ENCODE measurements at regions not wholly inside any gene's neighbourhood (a gene's known extent, or its start where the extent isn't known, plus 50 kb on each side); places are given as distances from the start of the nearest gene placed in this dataset.
"Not testable (repeated sequence)": the region's sequence is repeated elsewhere in the genome, so short reads cannot be mapped to it uniquely, and the experiment has no call there.

GRCh38 chr17:62322313-62322712, 58.0 kb upstream of the EFCAB3 start:
- DNase-seq, result no peak

- DNase-seq, result peak; percentile 5
Measured at GRCh38 chr17:62321451-62321850, 58.9 kb upstream of the EFCAB3 start.

- no peak for DNase-seq
Measured at GRCh38 chr17:62319846-62320245, 60.5 kb upstream of the EFCAB3 start.

- DNase-seq, result peak; percentile 7
Measured at GRCh38 chr17:62309396-62309795, 71.0 kb upstream of the EFCAB3 start.

- DNase-seq, result no peak
Measured at GRCh38 chr17:62307196-62307595, 73.2 kb upstream of the EFCAB3 start.

- DNase-seq, result no peak
Measured at GRCh38 chr17:62303476-62303875, 76.9 kb upstream of the EFCAB3 start.

GRCh38 chr17:62300697-62301096, 79.7 kb upstream of the EFCAB3 start:
- DNase-seq, result no peak

- not testable (repeated sequence) for DNase-seq
Measured at GRCh38 chr17:62275290-62275689, 105.1 kb upstream of the EFCAB3 start.

GRCh38 chr17:62268361-62268760, 112.0 kb upstream of the EFCAB3 start:
- DNase-seq, result not testable (repeated sequence)

- DNase-seq, result not testable (repeated sequence)
Measured at GRCh38 chr17:62264974-62265373, 115.4 kb upstream of the EFCAB3 start.

GRCh38 chr17:62255791-62256190, 124.6 kb upstream of the EFCAB3 start:
- DNase-seq, result not testable (repeated sequence)

GRCh38 chr17:62242076-62242475, 138.3 kb upstream of the EFCAB3 start:
- not testable (repeated sequence) for DNase-seq

GRCh38 chr17:62239569-62239968, 140.8 kb upstream of the EFCAB3 start:
- DNase-seq, result not testable (repeated sequence)

GRCh38 chr17:62238551-62239338, 141.6 kb upstream of the EFCAB3 start:
- not testable (repeated sequence) for DNase-seq

GRCh38 chr17:62233822-62234481, 146.4 kb upstream of the EFCAB3 start:
- not testable (repeated sequence) for DNase-seq

GRCh38 chr17:62231293-62231692, 149.1 kb upstream of the EFCAB3 start:
- not testable (repeated sequence) for DNase-seq

- not testable (repeated sequence) for DNase-seq
Measured at GRCh38 chr17:62226610-62227240, 153.6 kb upstream of the EFCAB3 start.

- DNase-seq, result not testable (repeated sequence)
Measured at GRCh38 chr17:62223585-62223984, 156.8 kb upstream of the EFCAB3 start.

- no peak for DNase-seq
Measured at GRCh38 chr17:62219221-62219899, 154.3 kb upstream of the MED13 start.

- DNase-seq, result no peak
Measured at GRCh38 chr17:62216847-62217246, 151.8 kb upstream of the MED13 start.

- not testable (repeated sequence) for DNase-seq
Measured at GRCh38 chr17:62215891-62216290, 150.8 kb upstream of the MED13 start.

GRCh38 chr17:62206550-62206949, 141.5 kb upstream of the MED13 start:
- no peak for DNase-seq

- not testable (repeated sequence) for DNase-seq
Measured at GRCh38 chr17:62197156-62197555, 132.1 kb upstream of the MED13 start.
